ENCODE measurements at regions not wholly inside any gene's neighbourhood (a gene's known extent, or its start where the extent isn't known, plus 50 kb on each side); places are given as distances from the start of the nearest gene placed in this dataset.
A peak's percentile ranks its signal among the peaks of the same experiment; 100 is the strongest.
"Not testable (repeated sequence)": the region's sequence is repeated elsewhere in the genome, so short reads cannot be mapped to it uniquely, and the experiment has no call there.

DNA sequence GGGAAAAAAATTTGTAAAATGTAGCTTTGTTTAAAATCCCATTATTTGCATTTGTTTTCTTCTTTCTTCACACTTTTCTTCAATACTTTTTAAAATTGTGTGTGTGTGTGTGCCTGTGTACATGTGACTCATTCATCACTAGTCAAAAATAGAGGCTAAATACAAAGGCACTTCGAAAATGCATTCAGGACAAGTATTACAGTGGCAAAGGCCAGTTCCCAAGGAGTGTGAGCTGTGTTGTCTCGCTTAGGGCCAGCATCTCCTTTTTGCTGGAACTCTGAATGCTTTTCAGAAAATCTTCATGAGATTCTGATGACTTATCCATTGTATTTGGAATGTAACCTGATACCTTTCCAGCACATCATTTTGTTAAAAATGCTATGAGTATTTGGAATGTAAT, 288.5 kb upstream of the CNR1 start:
- DNase-seq, result no peak

DNA sequence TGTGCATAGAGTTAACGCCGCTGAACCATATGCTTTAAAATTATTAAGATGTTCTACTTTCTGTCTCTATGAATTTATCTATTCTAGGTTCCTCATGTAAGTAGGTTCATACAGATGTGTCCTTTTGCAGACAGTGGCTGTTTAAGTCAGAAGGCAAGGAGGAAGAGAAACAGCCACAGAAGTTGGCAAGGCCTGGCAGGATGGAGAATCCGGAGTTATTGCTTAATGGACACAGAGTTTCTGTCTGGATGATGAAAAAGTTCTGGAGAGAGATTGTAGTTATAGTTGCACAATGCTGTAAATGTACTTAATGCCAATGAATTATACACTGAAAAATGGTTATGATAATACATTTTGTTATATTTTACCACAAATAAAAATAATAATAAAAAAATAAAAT, 283.6 kb upstream of the CNR1 start:
- no peak for DNase-seq

DNA sequence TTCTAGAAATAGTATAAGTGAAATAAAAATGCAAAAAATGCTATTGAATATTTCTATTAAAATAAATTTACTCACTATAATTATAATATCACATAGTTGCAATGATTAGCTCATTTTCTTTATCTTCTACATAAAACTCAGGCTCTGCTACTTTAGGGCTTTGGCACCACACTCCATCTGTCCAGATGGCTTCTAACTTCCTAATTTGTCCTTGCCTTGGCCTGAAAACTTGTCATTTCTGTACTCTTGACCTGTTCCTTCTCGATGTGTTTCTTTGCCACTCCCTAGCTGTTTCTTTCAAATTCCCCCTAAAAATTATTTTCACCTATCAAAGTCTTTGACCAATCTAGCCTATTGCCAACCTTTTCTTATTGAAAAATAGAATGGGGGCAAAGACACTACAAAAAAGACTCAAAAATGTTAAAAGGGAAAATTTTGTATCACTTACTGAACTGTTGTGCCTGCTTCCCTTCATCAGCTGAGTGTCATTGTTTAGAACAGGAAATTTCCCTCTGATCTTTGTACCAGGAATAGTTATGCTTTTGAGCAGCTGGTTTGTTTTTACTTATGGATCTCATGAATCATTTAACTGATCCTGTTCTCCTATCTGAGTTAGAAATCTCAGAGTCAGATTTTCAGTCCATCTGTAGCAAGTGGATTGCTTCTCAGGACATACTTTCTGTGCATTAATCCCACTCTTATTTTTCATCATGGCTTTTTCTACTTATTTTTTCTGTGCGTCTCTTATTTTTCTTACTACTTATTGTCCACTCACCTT, 279.2 kb upstream of the CNR1 start:
- DNase-seq, result no peak

DNA sequence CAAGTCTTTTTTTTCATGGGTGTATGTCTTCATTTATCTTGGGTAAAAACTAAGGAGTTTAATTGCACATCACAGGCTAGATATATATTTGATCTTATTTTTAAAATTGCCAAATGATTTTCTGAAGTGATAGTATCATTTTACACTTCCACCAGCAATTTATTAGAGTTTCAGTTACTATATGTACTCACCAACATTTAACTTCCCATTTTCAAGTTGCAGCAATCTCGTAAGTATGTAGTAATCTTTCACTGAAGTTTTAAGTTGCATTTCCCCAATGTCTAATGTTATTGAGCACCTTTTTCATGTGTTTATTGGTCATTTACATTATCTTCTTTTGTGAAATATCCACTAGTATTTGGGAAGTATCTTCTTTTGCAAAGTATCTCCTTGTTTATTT, 277.4 kb upstream of the CNR1 start:
- no peak for DNase-seq

DNA sequence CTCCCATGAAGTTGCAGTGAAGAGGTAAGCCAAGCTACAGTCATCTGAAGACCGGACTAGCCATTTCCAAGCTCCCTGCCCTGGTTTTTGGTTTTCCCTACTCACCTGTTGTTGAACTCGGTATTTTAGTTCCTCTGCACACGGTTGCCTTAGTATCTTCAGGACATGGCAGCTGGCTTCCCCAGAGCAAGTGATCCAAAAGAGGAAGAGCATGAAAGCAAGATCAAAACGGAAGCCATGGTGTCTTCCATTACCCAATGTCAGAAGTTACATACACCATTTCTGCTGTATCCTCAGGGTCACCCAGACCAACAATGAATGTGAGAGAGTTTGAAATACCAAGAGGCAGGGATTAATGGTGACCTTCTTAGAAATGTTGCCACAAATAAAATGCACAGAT, 276.6 kb upstream of the CNR1 start:
- DNase-seq, result no peak

DNA sequence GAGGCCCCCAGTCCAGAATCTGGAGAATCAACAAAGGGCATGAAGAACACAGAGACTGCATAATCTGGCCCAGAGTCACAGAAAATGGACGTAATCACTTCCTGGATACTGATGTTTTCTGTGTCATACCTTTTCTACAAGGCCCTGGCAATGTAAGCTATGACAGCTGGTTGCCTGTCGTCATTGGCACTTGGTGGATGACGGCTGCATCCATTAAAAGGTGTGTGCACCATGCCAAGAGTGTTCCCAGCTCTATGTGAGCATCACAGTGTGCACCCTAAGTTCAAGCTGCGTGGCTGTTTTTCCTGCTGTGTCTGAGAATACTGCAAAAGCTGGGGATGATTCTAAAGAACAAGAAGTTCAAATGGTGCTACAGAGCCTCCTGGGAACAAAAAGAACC, 275.2 kb upstream of the CNR1 start:
- no peak for DNase-seq

DNA sequence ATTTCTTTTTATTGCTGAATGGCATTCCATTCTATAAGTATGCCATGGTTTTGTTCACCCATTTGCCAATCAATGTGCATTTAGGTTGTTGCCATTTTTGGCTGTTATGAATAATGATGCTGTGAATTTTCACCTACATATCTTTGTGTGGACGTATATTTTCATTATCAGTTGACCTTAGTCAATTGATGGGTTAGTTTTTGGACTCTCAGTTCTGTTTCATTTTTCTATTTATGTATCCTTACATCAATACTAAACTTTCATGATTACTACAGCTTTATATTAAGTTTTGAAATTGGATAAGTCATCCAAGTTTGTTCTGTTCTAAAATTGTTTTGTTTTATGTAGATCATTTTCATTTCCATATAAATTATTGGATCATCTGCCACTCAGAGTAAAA, 261.9 kb upstream of the CNR1 start:
- DNase-seq, result no peak

DNA sequence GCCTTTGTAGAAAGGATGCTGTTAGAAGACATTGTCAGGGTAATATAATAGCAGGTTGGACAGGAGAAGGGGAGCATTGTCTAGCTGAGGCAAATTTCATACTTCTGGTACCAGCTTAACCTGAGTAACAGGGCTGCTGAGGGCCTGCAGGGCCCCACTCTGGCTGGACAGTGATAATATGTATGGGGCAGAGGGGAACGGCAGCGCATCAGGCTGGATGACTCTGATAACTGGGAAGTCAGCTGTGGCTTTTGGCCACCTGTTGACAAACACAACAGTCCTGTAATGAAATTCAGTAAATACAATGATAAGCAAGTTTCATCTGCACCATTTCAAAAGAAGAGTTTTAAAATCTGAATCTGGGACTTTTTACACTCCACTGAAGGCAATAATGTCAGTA, 259.9 kb upstream of the CNR1 start:
- no peak for DNase-seq

DNA sequence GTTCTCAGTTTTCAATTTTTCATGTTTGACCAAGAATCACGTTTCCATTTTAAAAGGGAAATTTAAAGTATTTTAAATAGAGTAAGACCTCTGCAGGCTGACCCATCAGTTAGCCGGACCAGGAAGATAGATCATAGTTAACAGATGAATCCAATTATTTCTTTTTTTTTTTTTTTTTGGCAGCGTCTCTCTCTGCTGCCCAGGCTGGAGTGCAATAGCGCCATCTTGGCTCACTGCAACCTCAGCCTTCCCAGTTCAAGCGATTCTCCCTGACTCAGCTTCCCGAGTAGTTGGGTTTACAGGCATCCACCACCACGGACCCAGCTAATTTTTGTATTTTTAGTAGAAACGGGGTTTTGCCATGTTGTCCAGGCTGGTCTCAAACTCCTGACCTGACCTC, 256.7 kb upstream of the CNR1 start:
- DNase-seq, result no peak

DNA sequence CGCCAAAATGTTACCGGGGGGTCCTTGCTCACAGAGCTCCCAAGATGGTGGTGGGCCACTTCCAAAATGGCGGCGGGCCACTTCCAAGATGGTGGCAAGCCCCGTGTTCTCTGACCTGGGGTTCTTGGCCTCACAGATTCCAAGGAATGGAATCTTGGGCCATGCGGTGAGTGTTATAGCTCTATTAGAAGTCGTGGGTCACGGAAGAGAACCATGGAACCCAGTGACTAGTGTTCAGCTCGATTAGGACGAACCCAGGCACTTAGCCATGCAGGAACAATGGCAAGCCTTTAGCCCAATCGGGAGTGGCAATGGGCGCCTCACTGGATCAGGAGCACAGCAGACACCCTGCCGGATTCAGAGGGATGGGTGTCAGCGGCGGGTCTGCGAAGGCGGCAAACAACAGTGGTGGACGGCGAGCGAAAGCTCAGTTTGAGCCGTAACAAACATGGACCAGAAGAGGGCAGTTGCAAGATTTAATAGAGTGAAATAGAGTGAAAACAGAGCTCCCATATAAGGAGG, 254.9 kb upstream of the CNR1 start:
- not testable (repeated sequence) for DNase-seq

DNA sequence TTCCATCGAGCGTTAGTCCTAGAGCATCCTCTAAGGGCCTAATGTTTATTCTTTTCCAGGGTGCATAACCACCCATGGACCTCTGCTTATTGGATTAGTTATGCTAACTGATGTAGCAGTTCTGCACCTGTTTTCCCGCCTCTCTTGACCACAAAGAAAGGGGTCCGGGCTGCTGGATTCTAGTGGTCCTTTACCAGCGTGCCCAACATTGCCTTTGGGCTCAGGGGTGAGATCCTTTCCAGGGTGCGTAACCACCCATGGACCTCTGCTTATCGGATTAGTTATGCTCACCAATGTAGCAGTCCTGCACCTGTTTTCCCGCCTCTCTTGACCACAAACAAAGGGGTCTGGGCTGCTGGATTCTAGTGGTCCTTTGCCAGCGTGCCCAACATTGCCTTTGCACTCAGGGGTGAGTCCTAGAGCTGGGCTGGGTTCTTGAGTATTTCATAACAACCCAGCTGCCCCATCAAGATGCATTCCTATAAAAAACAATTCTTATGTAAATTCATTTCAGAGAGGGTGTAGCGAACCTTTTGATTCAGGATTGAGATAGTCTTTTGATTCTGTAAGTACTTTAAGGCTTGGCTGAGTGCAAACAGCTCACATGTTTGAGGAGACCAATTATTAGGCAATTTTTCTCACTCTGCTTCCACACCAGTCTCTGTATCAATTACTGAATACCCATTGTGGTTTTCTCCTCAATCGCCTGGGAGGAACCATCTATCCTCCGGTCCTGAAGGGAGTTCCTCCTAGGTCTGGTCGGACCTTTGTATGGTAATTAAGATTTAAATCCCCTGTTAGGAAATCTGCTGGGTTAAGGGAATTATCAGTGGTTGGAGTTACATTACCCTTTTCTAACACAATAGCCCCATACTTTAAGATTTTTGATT, 253.0 kb upstream of the CNR1 start:
- DNase-seq, result not testable (repeated sequence)

DNA sequence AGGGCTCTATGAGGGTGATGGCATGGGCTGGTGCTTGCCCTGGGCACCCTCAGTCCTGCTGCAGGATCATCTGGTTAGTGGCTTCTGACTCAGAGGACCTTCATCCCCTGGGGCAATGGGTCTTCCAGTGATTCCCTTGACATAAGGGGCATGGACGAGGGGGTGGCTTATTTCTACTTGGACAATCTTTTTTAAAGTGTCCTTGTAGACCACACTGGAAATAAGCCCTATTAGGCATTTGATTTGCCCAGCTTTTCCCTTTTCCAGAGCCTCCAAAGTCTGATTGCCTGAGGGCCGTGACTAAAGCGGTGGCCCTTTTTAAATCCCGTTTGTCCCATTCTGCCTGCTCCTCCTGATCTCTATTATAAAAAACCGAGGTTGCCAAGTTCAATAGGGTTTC, 251.2 kb upstream of the CNR1 start:
- DNase-seq, result not testable (repeated sequence)

DNA sequence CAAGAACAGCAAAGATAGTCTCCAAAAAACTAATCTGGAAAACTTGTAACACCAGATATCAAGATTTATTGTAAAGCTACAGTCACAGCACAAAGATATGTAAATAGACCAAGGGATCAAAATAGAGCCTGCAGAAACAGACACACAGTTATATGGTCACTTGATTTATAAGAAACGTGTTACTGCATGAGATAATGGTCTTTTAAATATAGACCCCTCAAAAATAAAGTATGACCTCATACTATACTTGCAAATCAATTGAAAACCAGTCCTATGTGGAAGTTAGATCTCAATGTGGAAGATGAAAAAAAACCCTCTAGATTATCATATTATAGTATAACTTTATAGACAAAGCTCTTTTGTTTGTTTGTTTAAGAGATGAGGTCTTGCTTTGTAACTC, 247.3 kb upstream of the CNR1 start:
- DNase-seq, result no peak

DNA sequence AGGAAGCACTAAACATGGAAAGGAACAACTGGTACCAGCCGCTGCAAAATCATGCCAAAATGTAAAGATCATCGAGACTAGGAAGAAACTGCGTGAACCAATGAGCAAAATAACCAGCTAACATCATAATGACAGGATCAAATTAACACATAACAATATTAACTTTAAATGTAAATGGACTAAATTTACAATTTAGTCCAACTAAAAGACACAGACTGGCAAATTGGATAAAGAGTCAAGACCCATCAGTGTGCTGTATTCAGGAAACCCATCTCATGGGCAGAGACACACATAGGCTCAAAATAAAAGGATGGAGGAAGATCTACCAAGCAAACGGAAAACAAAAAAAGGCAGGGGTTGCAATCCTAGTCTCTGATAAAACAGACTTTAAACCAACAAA, 242.2 kb upstream of the CNR1 start:
- not testable (repeated sequence) for DNase-seq

DNA sequence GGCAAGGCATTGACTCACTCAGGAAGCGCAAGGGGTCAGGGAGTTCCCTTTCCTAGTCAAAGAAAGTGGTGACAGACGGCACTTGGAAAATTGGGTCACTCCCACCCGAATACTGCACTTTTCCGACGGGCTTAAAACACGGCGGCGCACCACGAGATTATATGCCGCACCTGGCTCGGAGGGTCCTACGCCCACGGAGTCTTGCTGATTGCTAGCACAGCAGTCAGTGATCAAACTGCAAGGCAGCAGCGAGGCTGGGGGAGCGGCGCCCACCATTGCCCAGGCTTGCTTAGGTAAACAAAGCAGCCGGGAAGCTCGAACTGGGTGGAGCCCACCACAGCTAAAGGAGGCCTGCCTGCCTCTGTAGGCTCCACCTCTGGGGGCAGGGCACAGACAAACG, 240.5 kb upstream of the CNR1 start:
- not testable (repeated sequence) for DNase-seq

DNA sequence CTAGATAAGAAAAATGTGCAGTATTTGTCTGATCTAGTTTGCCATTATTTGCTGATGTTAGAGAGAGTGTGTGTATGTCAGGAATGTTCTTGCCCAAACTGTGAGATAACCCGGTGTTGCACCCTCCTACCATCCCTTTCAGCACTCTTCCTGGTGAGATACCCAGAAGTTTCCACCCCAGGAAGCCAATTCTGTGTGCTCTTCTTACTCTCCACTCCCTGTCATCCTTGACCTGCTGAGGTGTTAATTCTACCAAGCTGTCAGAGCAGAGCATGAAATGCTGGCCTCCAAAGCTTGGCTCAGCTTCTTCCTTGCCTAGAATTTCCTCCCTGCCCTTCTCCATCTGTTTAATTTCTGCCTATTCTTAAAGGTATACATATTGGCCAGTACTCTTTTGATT, 237.3 kb upstream of the CNR1 start:
- DNase-seq, result no peak

DNA sequence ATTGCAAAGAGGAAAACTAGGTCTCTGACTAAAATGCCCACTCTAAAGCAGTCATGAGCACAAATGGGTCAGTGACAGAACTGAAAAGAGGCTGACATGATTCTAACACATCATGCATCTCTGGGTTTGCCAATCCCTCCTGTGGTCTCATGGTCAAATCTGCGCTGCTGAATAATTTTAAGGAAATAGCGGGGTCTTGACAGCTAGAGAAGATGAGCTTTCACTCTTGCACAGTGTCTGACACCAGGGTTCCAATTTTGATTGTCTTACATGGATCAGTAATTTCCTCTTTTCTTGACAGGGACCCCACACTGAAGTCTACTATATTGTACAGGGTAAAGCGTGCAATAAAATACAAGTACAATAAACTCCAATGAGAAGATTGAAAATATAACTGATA, 236.8 kb upstream of the CNR1 start:
- DNase-seq, result no peak

DNA sequence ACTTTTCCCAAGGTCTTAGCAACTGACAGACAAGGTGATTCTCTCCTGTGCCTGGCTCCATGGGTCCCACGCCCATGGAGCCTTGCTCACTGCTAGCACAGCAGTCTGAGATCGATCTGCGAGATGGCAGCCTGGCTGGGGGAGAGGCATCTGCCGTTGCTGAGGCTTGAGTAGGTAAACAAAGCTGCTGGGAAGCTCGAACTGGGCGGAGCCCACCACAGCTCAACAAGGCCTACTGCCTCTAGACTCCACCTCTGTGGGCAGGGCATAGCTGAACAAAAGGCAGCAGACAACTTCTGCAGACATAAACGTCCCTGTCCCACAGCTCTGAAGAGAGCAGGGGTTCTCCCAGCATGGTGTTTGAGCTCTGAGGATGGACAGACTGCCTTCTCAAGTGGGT, 224.9 kb upstream of the CNR1 start:
- not testable (repeated sequence) for DNase-seq

DNA sequence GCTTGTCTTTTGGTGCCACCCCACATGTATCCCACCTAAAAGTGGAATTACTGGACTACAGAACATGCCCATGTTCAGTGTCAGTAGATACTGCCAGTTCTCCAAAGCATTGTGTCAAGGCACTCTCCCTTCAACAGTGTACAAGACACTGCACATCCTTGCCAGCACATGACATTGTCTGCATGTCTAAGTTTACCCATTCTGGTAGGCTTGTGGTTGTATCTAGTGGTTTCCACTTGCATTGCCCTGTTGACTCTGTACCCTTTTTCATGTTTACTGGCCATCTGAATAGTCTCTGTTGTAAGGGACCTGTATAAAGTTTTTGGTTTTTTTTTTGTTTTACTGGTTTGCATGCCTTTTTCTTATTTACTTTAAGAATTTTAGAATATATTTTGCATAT, 222.4 kb upstream of the CNR1 start:
- no peak for DNase-seq

DNA sequence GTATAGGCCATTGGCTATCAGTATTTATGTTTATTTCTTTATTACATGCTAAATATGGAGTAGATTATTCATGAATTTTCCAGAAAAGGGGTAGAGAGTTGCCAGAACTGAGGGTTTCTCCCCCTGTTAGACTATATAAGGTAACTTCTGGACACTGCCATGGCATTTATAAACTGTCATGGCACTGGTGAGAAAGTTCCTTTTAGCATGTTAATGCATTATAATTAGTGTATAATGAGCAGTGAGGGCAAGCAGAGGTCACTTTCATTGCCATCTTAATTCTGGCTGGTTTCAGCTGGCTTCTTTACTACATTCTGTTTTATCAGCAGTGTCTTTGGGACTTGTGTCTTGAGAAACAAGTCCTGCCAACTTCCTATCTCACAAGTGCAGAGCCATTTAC, 220.0 kb upstream of the CNR1 start:
- DNase-seq, result no peak

DNA sequence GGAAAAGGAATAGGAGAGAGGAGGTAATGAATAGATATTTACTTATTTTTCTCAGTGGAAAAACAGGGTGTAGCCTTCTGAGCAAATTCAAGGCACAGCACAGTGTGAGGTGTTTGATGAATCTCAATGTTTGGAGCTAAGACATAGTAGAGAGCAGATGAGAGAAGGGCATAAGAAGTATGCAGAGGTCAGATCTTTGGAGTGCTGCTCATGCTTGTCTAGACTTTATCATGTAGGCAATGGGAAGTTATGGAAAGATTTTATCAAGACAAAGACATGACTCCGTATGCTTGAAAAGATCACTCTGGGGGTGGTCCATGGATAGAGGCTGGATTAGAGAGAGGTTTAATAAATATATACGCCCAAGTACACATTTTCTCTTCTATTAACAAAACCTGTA, 217.0 kb upstream of the CNR1 start:
- DNase-seq, result no peak

DNA sequence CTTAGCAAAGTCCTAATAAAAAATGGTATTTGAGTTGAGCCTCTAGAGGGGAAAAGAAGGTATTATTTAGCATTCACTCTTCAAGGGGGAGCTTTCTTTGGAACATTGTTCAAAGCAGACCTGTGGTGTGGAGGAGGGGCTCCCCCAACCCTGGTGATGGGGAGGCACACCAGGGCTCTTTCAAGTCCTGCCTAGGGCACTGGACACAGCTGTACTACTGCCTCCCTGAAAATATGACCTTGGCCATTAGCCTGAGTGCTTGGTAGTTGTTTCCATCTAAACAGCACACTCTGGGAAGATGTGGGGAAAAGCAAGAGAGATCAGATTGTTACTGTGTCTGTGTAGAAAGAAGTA, 215.1 kb upstream of the CNR1 start:
- no peak for DNase-seq

DNA sequence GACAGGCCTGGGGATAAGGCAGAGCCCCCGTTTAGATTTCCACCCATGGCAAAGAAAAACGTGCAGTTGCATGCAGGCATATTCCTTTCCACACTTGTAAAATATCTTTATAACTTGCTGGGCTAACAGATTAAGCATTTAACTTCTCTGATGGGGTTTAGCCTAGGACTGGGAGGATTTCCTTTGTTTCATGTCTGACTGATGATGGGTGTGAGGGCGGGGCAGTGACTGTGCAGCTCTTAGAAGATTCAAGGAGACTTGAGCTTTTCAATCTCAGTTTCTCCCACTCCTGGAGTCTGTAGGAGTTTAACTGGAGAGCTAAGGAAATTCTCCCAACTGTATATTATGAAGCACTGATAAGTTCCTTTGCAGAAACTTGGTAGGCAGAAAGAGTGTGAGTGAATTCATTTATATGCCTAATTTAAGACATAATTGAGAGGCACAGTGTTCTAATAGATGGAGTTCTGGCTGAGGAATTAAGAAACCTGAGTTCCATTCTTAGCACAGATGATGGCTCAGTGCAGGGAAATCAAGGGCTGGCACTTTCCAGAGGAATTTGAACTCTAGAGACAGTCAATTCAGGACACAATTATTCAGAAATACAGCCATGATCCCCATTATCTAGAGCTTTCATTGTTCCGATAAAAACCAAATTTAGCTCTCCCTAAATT, 214.6 kb upstream of the CNR1 start:
- DNase-seq, result no peak

DNA sequence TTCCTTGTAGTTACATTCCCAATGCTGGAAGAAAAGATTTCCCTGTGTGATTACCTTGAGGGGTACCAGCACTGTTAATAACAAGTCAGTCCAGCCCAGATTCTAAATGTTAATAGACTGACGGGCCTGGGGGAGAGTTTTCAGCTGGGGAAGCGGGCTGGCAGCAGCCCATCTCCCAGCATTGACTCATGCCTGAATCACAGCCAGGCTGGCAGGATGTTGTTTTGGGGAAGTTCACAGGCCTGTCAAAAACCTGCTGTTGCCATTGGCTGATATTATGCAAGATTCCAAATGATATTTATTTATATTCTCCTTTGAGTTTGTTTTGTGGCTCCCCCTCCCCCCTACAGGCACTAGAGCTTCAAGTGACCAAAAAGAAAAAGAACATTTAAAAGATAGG, 213.9 kb upstream of the CNR1 start:
- peak; percentile 9 for DNase-seq

All from 8988T (cell line).